ENCODE measurements at regions not wholly inside any gene's neighbourhood (a gene's known extent, or its start where the extent isn't known, plus 50 kb on each side); places are given as distances from the start of the nearest gene placed in this dataset.

- intact Hi-C loops (cut with DNase I): no loop called here
- no peak for DNase-seq (ENCODE audit: extremely low spot score in 2 of 2)
- no peak overlapping the region for H3K4me3 ChIP-seq
- TF ChIP-seq POLR2A (IDR thresholded peaks at IDR 0.05) (no peak), POLR2AphosphoS5 (IDR thresholded peaks at IDR 0.05; ENCODE audit: insufficient read depth in 1 of 2, low read depth in 1 of 2) (no peak)
- TF ChIP-seq, protein P1, sequence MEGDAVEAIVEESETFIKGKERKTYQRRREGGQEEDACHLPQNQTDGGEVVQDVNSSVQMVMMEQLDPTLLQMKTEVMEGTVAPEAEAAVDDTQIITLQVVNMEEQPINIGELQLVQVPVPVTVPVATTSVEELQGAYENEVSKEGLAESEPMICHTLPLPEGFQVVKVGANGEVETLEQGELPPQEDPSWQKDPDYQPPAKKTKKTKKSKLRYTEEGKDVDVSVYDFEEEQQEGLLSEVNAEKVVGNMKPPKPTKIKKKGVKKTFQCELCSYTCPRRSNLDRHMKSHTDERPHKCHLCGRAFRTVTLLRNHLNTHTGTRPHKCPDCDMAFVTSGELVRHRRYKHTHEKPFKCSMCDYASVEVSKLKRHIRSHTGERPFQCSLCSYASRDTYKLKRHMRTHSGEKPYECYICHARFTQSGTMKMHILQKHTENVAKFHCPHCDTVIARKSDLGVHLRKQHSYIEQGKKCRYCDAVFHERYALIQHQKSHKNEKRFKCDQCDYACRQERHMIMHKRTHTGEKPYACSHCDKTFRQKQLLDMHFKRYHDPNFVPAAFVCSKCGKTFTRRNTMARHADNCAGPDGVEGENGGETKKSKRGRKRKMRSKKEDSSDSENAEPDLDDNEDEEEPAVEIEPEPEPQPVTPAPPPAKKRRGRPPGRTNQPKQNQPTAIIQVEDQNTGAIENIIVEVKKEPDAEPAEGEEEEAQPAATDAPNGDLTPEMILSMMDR (IDR thresholded peaks at IDR 0.05): no peak
- H3K36me3 ChIP-seq: no peaks in the 10 kb centered on the region
- no peaks in the 10 kb centered on the region for H3K4me1 ChIP-seq
- H3K27ac ChIP-seq: no peak overlapping the region
- H3K9me3 ChIP-seq: no peaks in the 10 kb centered on the region
- no peaks in the 10 kb centered on the region for H3K27me3 ChIP-seq
Measured at GRCh38 chr10:94143261-94143660, 149.5 kb downstream of the PLCE1 start.

DNA sequence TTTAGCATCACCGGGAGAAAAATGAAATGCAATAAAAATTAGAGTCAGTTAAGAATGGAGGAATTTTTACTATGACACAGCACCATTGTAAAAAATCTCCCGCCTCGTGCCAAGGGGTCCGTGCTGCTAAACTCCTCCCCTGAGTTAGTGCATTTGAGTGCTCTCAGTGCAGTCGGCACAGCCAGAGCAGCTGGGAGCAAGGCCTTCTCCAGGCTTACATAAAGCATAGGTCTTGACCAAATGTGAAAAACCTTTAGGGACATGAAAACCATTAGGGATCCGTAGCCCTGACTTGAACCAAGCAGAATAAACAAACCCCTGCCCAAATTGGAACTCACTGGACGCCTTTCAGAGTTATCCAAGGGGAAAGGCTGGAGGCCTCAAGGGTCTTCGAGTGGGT lies 152.6 kb downstream of the PLCE1 start:
- Histone ChIP-seq H3K4me1 (no peaks in the 10 kb centered on the region), H3K9me3 (no peaks in the 10 kb centered on the region), H3K27me3 (no peaks in the 10 kb centered on the region), H3K36me3 (no peaks in the 10 kb centered on the region), H3K4me3 (no peak overlapping the region), H3K27ac (no peak overlapping the region)
- no peak for DNase-seq (ENCODE audit: extremely low spot score in 2 of 2)
- TF ChIP-seq POLR2A (IDR thresholded peaks at IDR 0.05) (no peak), POLR2AphosphoS5 (IDR thresholded peaks at IDR 0.05; ENCODE audit: insufficient read depth in 1 of 2, low read depth in 1 of 2) (no peak)
- TF ChIP-seq, protein P1 (IDR thresholded peaks at IDR 0.05): no peak
- intact Hi-C loops (cut with DNase I): no loop called here

- Histone ChIP-seq H3K9me3 (no peaks in the 10 kb centered on the region), H3K27ac (no peak overlapping the region), H3K36me3 (no peaks in the 10 kb centered on the region), H3K4me1 (no peaks in the 10 kb centered on the region), H3K27me3 (no peaks in the 10 kb centered on the region), H3K4me3 (no peak overlapping the region)
- intact Hi-C loops (cut with DNase I): no loop called here
- no peak for DNase-seq (ENCODE audit: extremely low spot score in 2 of 2)
- no peak for TF ChIP-seq POLR2AphosphoS5 (IDR thresholded peaks at IDR 0.05; ENCODE audit: insufficient read depth in 1 of 2, low read depth in 1 of 2)
- TF ChIP-seq, protein P1 (IDR thresholded peaks at IDR 0.05): no peak
- TF ChIP-seq POLR2A (IDR thresholded peaks at IDR 0.05): no peak
Measured at GRCh38 chr10:94146746-94147145, 153.0 kb downstream of the PLCE1 start.

GRCh38 chr10:94149702-94150101 lies 156.0 kb downstream of the PLCE1 start:
- Histone ChIP-seq H3K27me3 (no peaks in the 10 kb centered on the region), H3K4me1 (no peaks in the 10 kb centered on the region), H3K9me3 (no peaks in the 10 kb centered on the region), H3K27ac (no peak overlapping the region), H3K4me3 (no peak overlapping the region), H3K36me3 (no peaks in the 10 kb centered on the region)
- TF ChIP-seq, protein P1 (IDR thresholded peaks at IDR 0.05): no peak
- no peak for TF ChIP-seq POLR2A (IDR thresholded peaks at IDR 0.05)
- TF ChIP-seq POLR2AphosphoS5 (IDR thresholded peaks at IDR 0.05; ENCODE audit: insufficient read depth in 1 of 2, low read depth in 1 of 2): no peak
- intact Hi-C loops (cut with DNase I): no loop called here
- DNase-seq (ENCODE audit: extremely low spot score in 2 of 2): no peak

DNA sequence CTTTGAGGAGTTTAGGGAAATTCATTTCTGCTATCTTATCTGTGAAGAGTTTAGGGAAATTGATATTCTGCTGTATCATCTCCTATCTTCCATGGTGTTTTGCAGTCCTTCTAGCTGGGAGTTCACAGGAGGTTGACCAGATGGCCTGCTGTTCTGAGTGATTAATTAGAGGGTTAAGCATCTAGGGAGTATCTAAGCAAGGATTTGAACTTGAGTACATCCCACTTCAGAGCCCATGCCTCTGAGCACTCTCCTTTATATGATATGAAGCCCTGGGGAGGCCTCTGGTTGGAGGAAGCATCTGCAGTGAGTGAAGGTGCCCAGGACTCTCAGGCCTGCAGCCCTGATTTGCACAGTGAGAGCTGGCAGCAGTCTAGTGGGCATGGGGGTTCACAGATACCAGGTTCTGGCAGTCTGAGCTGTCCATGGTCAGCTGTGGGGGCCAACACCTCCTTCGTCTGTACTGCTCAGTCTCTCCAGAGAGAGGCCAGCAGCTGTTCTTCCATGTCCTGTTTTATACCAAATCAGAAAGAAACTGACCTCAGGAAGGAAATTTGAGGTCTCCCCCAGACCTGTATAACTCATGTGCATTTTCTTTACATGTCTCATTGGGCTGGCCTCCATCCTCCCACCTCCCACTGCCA lies 156.9 kb downstream of the PLCE1 start:
- H3K27me3 ChIP-seq: no peaks in the 10 kb centered on the region
- TF ChIP-seq, protein P1 (IDR thresholded peaks at IDR 0.05): no peak
- TF ChIP-seq POLR2A (IDR thresholded peaks at IDR 0.05) (no peak), POLR2AphosphoS5 (IDR thresholded peaks at IDR 0.05; ENCODE audit: insufficient read depth in 1 of 2, low read depth in 1 of 2) (no peak)
- H3K4me1 ChIP-seq: no peaks in the 10 kb centered on the region
- no peaks in the 10 kb centered on the region for H3K36me3 ChIP-seq
- no peak overlapping the region for H3K4me3 ChIP-seq
- no peaks in the 10 kb centered on the region for H3K9me3 ChIP-seq
- DNase-seq (ENCODE audit: extremely low spot score in 2 of 2): no peak
- intact Hi-C loops (cut with DNase I): no loop called here
- no peak overlapping the region for H3K27ac ChIP-seq

Data from vagina (tissue), 2 donors.